HCT116 (cell line): ENCODE measurements at regions not wholly inside any gene's neighbourhood (a gene's known extent, or its start where the extent isn't known, plus 50 kb on each side); places are given as distances from the start of the nearest gene placed in this dataset.

Source experiments
- ATAC-seq: fragments of 200-7000 bp; cut with Tn5 transposase; 2 replicates; pipeline ENCODE4 v1.9.1; 2020; ENCODE audit warnings: mild to moderate bottlenecking, moderate library complexity
- BruUV-seq: library from RNA; stranded (reverse); fragments of 400-500 nt; replicated peaks from 2 replicates; lab custom pipeline; 2021; lab: Mats Ljungman, UMichigan
- CTCF ChIA-PET: fragments of 300-600 bp; sonication (Branson Sonifier 250); formaldehyde crosslinking; loops from one replicate; lab custom pipeline; 2021; ENCODE audit warnings: antibody characterized with exemption; lab: Charles Lee
- POLR2A ChIA-PET: fragments of 300-600, 350-600 bp; sonication (Branson Sonifier 250); formaldehyde crosslinking; loops from one replicate; lab custom pipeline; 2021; ENCODE audit warnings: antibody characterized with exemption; lab: Charles Lee
- RAD21 ChIA-PET, 2 experiments: fragments of 300-600 bp; sonication (Branson Sonifier 250); formaldehyde crosslinking; loops; one replicate each; lab custom pipeline; 2023; ENCODE audit warnings: low total read pairs in 2 of 2; ENCODE audit not compliant: uncharacterized antibody in 2 of 2, unreplicated experiment in 2 of 2, low non-redundant PET in 1 of 2; lab: Charles Lee
- DNase-seq: peaks from one replicate; pipeline ENCODE4 v3.0.0-alpha.2; 2010; ENCODE audit warnings: low read depth, low spot score
- H2AFZ ChIP-seq: fragments of 200-600 bp; shearing (Covaris generic), sonication (generic); 2 replicates; pipeline ENCODE4 v1.6.1; 2017; ENCODE audit warnings: low read depth, mixed run types, mixed read lengths, antibody characterized with exemption, low read length; ENCODE audit not compliant: poor library complexity, severe bottlenecking
- H3K27ac ChIP-seq: 2 replicates; pipeline ENCODE4 v1.5.1; 2012; ENCODE audit warnings: low read depth, low read length
- H3K27me3 ChIP-seq: fragments of 200-600 bp; sonication (generic); 2 replicates; pipeline ENCODE4 v1.6.1; 2016; ENCODE audit warnings: mixed run types, low read length, mixed read lengths; ENCODE audit not compliant: insufficient read depth
- H3K36me3 ChIP-seq, 2 experiments: fragments of 200-500 bp in 1 of 2; fragments of 200-600 bp in 1 of 2; sonication (Bioruptor generic) in 1 of 2; sonication (generic) in 1 of 2; 2 replicates each; pipeline versions ENCODE4 v1.5.1 to v1.6.1; 2014 to 2016; ENCODE audit warnings: low read length in 2 of 2, inconsistent platforms in 1 of 2, mixed read lengths in 1 of 2, mixed run types in 1 of 2; ENCODE audit not compliant: insufficient read depth in 2 of 2, control insufficient read depth in 1 of 2
- H3K4me1 ChIP-seq, 2 experiments: fragments of 200-600 bp in 1 of 2; sonication (generic) in 1 of 2; 2 replicates each; pipeline versions ENCODE4 v1.5.1 to v1.6.1; 2012 to 2017; ENCODE audit warnings: low read length in 2 of 2, inconsistent platforms in 1 of 2, mild to moderate bottlenecking in 1 of 2, mixed read lengths in 1 of 2, mixed run types in 1 of 2, moderate library complexity in 1 of 2; ENCODE audit not compliant: insufficient read depth in 2 of 2, control insufficient read depth in 1 of 2
- H3K4me2 ChIP-seq: fragments of 200-600 bp; sonication (generic); 2 replicates; pipeline ENCODE4 v1.6.1; 2017; ENCODE audit warnings: mixed run types, low read length, mixed read lengths
- H3K4me3 ChIP-seq, 2 experiments: fragments of 200-600 bp in 1 of 2; sonication (generic) in 1 of 2; replicated peaks in 1 of 2; 2 replicates each; pipeline ENCODE4 v1.5.1; 2011 to 2016; ENCODE audit warnings: low read length in 2 of 2, control low read depth in 1 of 2, low read depth in 1 of 2, mild to moderate bottlenecking in 1 of 2, mixed read lengths in 1 of 2, mixed run types in 1 of 2
- H3K79me2 ChIP-seq: fragments of 200-600 bp; sonication (generic); 2 replicates; pipeline ENCODE4 v1.6.1; 2017; ENCODE audit warnings: mild to moderate bottlenecking, mixed run types, low read length, moderate library complexity, mixed read lengths; ENCODE audit not compliant: insufficient read depth
- H3K9ac ChIP-seq: fragments of 200-600 bp; sonication (generic); 2 replicates; pipeline ENCODE4 v1.6.1; 2016; ENCODE audit warnings: low read length, mixed read lengths
- H3K9me2 ChIP-seq: fragments of 200-600 bp; sonication (generic), shearing (Covaris generic); 2 replicates; pipeline ENCODE4 v1.6.1; 2017; ENCODE audit warnings: mixed run types, mild to moderate bottlenecking, moderate library complexity; ENCODE audit not compliant: insufficient read depth
- H3K9me3 ChIP-seq, 2 experiments: fragments of 200-500 bp in 1 of 2; fragments of 200-600 bp in 1 of 2; sonication (Bioruptor generic) in 1 of 2; sonication (generic) in 1 of 2; 2 replicates each; pipeline ENCODE4 v1.6.1; 2014 to 2017; ENCODE audit warnings: low read length in 2 of 2, mixed read lengths in 2 of 2, inconsistent platforms in 1 of 2, low read depth in 1 of 2, mild to moderate bottlenecking in 1 of 2, mixed run types in 1 of 2, moderate library complexity in 1 of 2; ENCODE audit not compliant: control insufficient read depth in 1 of 2, insufficient read depth in 1 of 2
- H4K20me1 ChIP-seq: fragments of 200-600 bp; sonication (generic), shearing (Covaris generic); 2 replicates; pipeline ENCODE4 v1.6.1; 2017; ENCODE audit warnings: mixed run types, mild to moderate bottlenecking, moderate library complexity; ENCODE audit not compliant: insufficient read depth
- ATF3 ChIP-seq: IDR thresholded peaks from 2 replicates; pipeline ENCODE4 v1.6.1; 2012
- CBX3 ChIP-seq: IDR thresholded peaks from 2 replicates; pipeline ENCODE4 v1.6.1; 2012; ENCODE audit warnings: low read depth
- CTCF ChIP-seq, 3 experiments: fragments of 200-600 bp in 1 of 3; sonication (generic) in 1 of 3; IDR thresholded peaks in 2 of 3; conservative IDR thresholded peaks in 1 of 3; 2 replicates each; pipeline ENCODE4 v1.5.1; 2012 to 2017; ENCODE audit warnings: low read depth in 2 of 3, low read length in 2 of 3, antibody characterized with exemption in 1 of 3, borderline replicate concordance in 1 of 3, control low read depth in 1 of 3, mild to moderate bottlenecking in 1 of 3, mixed read lengths in 1 of 3, mixed run types in 1 of 3, moderate library complexity in 1 of 3; ENCODE audit not compliant: insufficient read depth in 1 of 3
- EGR1 ChIP-seq: IDR thresholded peaks from 2 replicates; pipeline ENCODE4 v1.6.1; 2012; ENCODE audit warnings: low read depth
- ELF1 ChIP-seq: IDR thresholded peaks from 2 replicates; pipeline ENCODE4 v1.6.1; 2012; ENCODE audit warnings: low read depth, borderline replicate concordance
- MAX ChIP-seq: IDR thresholded peaks from 2 replicates; pipeline ENCODE4 v1.6.1; 2012
- POLR2AphosphoS5 ChIP-seq: IDR thresholded peaks from 2 replicates; pipeline ENCODE4 v1.6.1; 2011; ENCODE audit warnings: mild to moderate bottlenecking, low read depth, low read length, moderate library complexity
- RAD21 ChIP-seq: IDR thresholded peaks from 2 replicates; pipeline ENCODE4 v1.6.1; 2012; ENCODE audit warnings: low read depth, mild to moderate bottlenecking
- SP1 ChIP-seq: IDR thresholded peaks from 2 replicates; pipeline ENCODE4 v1.6.1; 2012; ENCODE audit warnings: low read depth
- SRF ChIP-seq: IDR thresholded peaks from 2 replicates; pipeline ENCODE4 v1.6.1; 2012; ENCODE audit warnings: low read depth
- TCF7L2 ChIP-seq: IDR thresholded peaks from 2 replicates; pipeline ENCODE4 v1.7.0; 2011; ENCODE audit warnings: borderline replicate concordance, inconsistent platforms; ENCODE audit not compliant: insufficient read depth, insufficient read length; ENCODE audit errors: extremely low read depth
- ZFX ChIP-seq: fragments of 450-650 bp; IDR thresholded peaks from 2 replicates; pipeline ENCODE4 v1.6.1; 2017
- intact Hi-C: fragments of 100-400 bp; cut with micrococcal nuclease; formaldehyde crosslinking; loops from 2 replicates; pipeline ENCODE4 v1.10.0; 2022

- ChIA-PET RAD21 (no interaction called here), POLR2A (no interaction called here), CTCF (interaction anchor here (0.8 kb wide), 1 partner anchor 528 kb away, joined by 3 read pairs; no protein-coding TSS in a partner anchor)
- no peaks in the 10 kb centered on the region for H3K9me2 ChIP-seq
- ATAC-seq (no peak), DNase-seq (no peak)
- H3K9ac ChIP-seq = no peak overlapping the region
- H4K20me1 ChIP-seq = no peaks in the 10 kb centered on the region
- no peaks in the 10 kb centered on the region for H3K4me1 ChIP-seq
- H3K79me2 ChIP-seq = no peaks in the 10 kb centered on the region
- H3K27ac ChIP-seq = no peak overlapping the region
- no TSS peak for BruUV-seq
- no peak overlapping the region for H3K4me3 ChIP-seq
- H3K27me3 ChIP-seq = no peaks in the 10 kb centered on the region
- TF ChIP-seq ELF1 (no peak), POLR2AphosphoS5 (no peak), SRF (no peak), CBX3 (no peak), EGR1 (no peak), TCF7L2 (no peak), ZFX (no peak), RAD21 (no peak), CTCF (IDR thresholded peaks at IDR 0.05 in 2 of 3, conservative IDR thresholded peaks at IDR 0.05 in 1 of 3; ENCODE audit: borderline replicate concordance in 1 of 3, insufficient read depth in 1 of 3, low read depth in 2 of 3, low read length in 2 of 3) (no peak), SP1 (no peak), MAX (no peak), ATF3 (no peak)
- no peak overlapping the region for H2AFZ ChIP-seq
- intact Hi-C loops = no loop called here
- no peaks in the 10 kb centered on the region for H3K36me3 ChIP-seq
- H3K4me2 ChIP-seq = no peak overlapping the region
- H3K9me3 ChIP-seq = no peaks in the 10 kb centered on the region
Observed at GRCh38 chr11:30724274-30724673, 138.1 kb upstream of the MPPED2 start.
